ENCODE measurements at regions not wholly inside any gene's neighbourhood (a gene's known extent, or its start where the extent isn't known, plus 50 kb on each side); places are given as distances from the start of the nearest gene placed in this dataset.

DNA sequence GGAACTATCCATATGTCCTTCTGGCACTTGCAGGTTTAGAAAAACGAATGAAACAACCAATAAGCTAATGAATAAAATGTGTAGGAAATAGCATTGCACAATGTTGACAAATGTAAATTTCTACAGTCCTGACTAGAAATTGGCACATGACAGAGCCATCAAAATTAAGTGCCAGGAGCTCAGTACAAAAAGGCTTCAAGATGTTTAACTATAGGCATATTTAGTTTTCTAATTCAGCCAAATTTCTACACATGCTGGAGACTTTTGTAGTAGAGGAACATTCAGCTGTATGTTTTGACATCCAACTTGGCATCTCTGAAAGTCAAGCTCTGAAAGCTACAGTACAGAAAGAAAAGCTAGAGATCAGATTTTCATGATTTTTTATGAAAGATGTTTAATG, 1999.4 kb upstream of the AGA start:
- TF ChIP-seq, protein P1, sequence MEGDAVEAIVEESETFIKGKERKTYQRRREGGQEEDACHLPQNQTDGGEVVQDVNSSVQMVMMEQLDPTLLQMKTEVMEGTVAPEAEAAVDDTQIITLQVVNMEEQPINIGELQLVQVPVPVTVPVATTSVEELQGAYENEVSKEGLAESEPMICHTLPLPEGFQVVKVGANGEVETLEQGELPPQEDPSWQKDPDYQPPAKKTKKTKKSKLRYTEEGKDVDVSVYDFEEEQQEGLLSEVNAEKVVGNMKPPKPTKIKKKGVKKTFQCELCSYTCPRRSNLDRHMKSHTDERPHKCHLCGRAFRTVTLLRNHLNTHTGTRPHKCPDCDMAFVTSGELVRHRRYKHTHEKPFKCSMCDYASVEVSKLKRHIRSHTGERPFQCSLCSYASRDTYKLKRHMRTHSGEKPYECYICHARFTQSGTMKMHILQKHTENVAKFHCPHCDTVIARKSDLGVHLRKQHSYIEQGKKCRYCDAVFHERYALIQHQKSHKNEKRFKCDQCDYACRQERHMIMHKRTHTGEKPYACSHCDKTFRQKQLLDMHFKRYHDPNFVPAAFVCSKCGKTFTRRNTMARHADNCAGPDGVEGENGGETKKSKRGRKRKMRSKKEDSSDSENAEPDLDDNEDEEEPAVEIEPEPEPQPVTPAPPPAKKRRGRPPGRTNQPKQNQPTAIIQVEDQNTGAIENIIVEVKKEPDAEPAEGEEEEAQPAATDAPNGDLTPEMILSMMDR (IDR thresholded peaks at IDR 0.05; ENCODE audit: insufficient read depth, low read depth, low read length), result no peak
- no peak for TF ChIP-seq EZH2 (IDR thresholded peaks at IDR 0.05; ENCODE audit: insufficient read depth, low read length)
